SK-N-SH (cell line): ENCODE measurements at regions not wholly inside any gene's neighbourhood (a gene's known extent, or its start where the extent isn't known, plus 50 kb on each side); places are given as distances from the start of the nearest gene placed in this dataset.

Source experiments
- CHD2 ChIP-seq: fragments of 150-350 bp; IDR thresholded peaks from 2 replicates; pipeline ENCODE4 v1.6.1; 2018; ENCODE audit warnings: low read length; ENCODE audit not compliant: partially characterized antibody
- CTCF ChIP-seq: fragments of 200-600 bp; sonication (generic); IDR thresholded peaks from 2 replicates; pipeline ENCODE4 v1.6.1; 2017; ENCODE audit warnings: antibody characterized with exemption, mild to moderate bottlenecking, moderate library complexity
- GATA2 ChIP-seq: sonication (generic); formaldehyde crosslinking; IDR thresholded peaks from 2 replicates; pipeline ENCODE4 v1.5.0; 2020; ENCODE audit warnings: mild to moderate bottlenecking, missing genetic modification reagents
- NRF1 ChIP-seq: IDR thresholded peaks from 2 replicates; pipeline ENCODE4 v1.6.1; 2012; ENCODE audit warnings: low read depth, mild to moderate bottlenecking, low read length
- POLR2AphosphoS5 ChIP-seq: IDR thresholded peaks from 2 replicates; pipeline ENCODE4 v1.6.1; 2012; ENCODE audit warnings: low read depth, low read length
- RFX5 ChIP-seq: IDR thresholded peaks from 2 replicates; pipeline ENCODE4 v1.6.1; 2012; ENCODE audit warnings: mild to moderate bottlenecking, improper control_type of control experiment, low read length
- YY1 ChIP-seq: IDR thresholded peaks from 2 replicates; pipeline ENCODE4 v1.4.0; 2012; ENCODE audit warnings: low read depth, mild to moderate bottlenecking

- TF ChIP-seq CTCF, result no peak
- no peak for TF ChIP-seq YY1
- TF ChIP-seq NRF1, result no peak
- no peak for TF ChIP-seq POLR2AphosphoS5
- TF ChIP-seq GATA2, result no peak
- no peak for TF ChIP-seq CHD2
- TF ChIP-seq RFX5, result no peak
These were observed 128.7 kb upstream of the GIMD1 start for GRCh38 chr4:106497271-106497670.
